PC-3 (cell line): ENCODE measurements at regions not wholly inside any gene's neighbourhood (a gene's known extent, or its start where the extent isn't known, plus 50 kb on each side); places are given as distances from the start of the nearest gene placed in this dataset.

Experiments used
- ATAC-seq: fragments of 200-7000 bp; cut with Tn5 transposase; 2 replicates; pipeline ENCODE4 v1.9.1; 2020; ENCODE audit warnings: mild to moderate bottlenecking, moderate library complexity
- BruUV-seq: library from RNA; stranded (reverse); fragments of 400-500 nt; replicated peaks from 2 replicates; lab custom pipeline; 2021; lab: Mats Ljungman, UMichigan
- CTCF ChIA-PET: fragments of 300-600 bp; sonication (Branson Sonifier 250); formaldehyde crosslinking; loops from one replicate; lab custom pipeline; 2022; ENCODE audit warnings: antibody characterized with exemption; lab: Charles Lee
- POLR2A ChIA-PET: fragments of 300-600 bp; sonication (Branson Sonifier 250); formaldehyde crosslinking; loops from one replicate; lab custom pipeline; 2022; ENCODE audit warnings: antibody characterized with exemption; ENCODE audit not compliant: unreplicated experiment; lab: Charles Lee
- DNase-seq: peaks from one replicate; pipeline ENCODE4 v3.0.0-alpha.2; 2015
- H2AFZ ChIP-seq: fragments of 300-600 bp; sonication (generic); 2 replicates; pipeline ENCODE4 v1.6.0; 2016; ENCODE audit warnings: antibody characterized with exemption, low read length
- H3F3A ChIP-seq: fragments of 300-600 bp; sonication (generic); one replicate; pipeline ENCODE4 v1.6.0; 2017; ENCODE audit warnings: antibody characterized with exemption, low read length, control low read depth, mild to moderate bottlenecking; ENCODE audit not compliant: unreplicated experiment
- H3K27ac ChIP-seq: fragments of 300-600 bp; sonication (generic); 2 replicates; pipeline ENCODE4 v1.5.1; 2016; ENCODE audit warnings: mild to moderate bottlenecking, low read length
- H3K27me3 ChIP-seq: fragments of 300-600 bp; sonication (generic); 2 replicates; pipeline ENCODE4 v1.6.1; 2016; ENCODE audit warnings: low read length, mixed read lengths
- H3K36me3 ChIP-seq: fragments of 300-600 bp; sonication (generic); 2 replicates; pipeline ENCODE4 v1.6.1; 2016; ENCODE audit warnings: low read depth, mixed run types, low read length, mixed read lengths
- H3K4me1 ChIP-seq: fragments of 300-600 bp; sonication (generic); 2 replicates; pipeline ENCODE4 v1.5.1; 2016; ENCODE audit warnings: low read length; ENCODE audit not compliant: insufficient read depth
- H3K4me2 ChIP-seq: fragments of 300-600 bp; sonication (generic); 2 replicates; pipeline ENCODE4 v1.6.0; 2016; ENCODE audit warnings: low read length
- H3K4me3 ChIP-seq: fragments of 300-600 bp; sonication (generic); 2 replicates; pipeline ENCODE4 v1.5.1; 2016; ENCODE audit warnings: mild to moderate bottlenecking, low read length, mixed read lengths
- H3K79me2 ChIP-seq: fragments of 300-600 bp; sonication (generic); 2 replicates; pipeline ENCODE4 v1.6.1; 2017; ENCODE audit warnings: low read length, mixed read lengths
- H3K9ac ChIP-seq: fragments of 300-600 bp; sonication (generic); 2 replicates; pipeline ENCODE4 v1.6.0; 2016; ENCODE audit warnings: mild to moderate bottlenecking, low read length
- H3K9me2 ChIP-seq: fragments of 300-600 bp; sonication (generic); replicated peaks from 2 replicates; pipeline ENCODE4 v1.6.1; 2016; ENCODE audit warnings: mixed run types, low read length, mixed read lengths
- H3K9me3 ChIP-seq: fragments of 300-600 bp; sonication (generic); 2 replicates; pipeline ENCODE4 v1.6.1; 2016; ENCODE audit warnings: low read length, mixed read lengths
- H4K20me1 ChIP-seq: fragments of 300-600 bp; sonication (generic); 2 replicates; pipeline ENCODE4 v1.6.1; 2016; ENCODE audit warnings: low read length, mixed read lengths
- CTCF ChIP-seq: fragments of 300-600 bp; sonication (generic); conservative IDR thresholded peaks from 2 replicates; pipeline ENCODE4 v1.5.1; 2017; ENCODE audit warnings: antibody characterized with exemption, low read depth, mild to moderate bottlenecking, low read length
- EZH2 ChIP-seq: fragments of 300-600 bp; sonication (generic); IDR thresholded peaks from one replicate; pipeline ENCODE4 v1.6.1; 2017; ENCODE audit warnings: antibody characterized with exemption, mild to moderate bottlenecking, low read length; ENCODE audit not compliant: unreplicated experiment
- EZH2phosphoT487 ChIP-seq: fragments of 300-600 bp; sonication (generic); IDR thresholded peaks from 2 replicates; pipeline ENCODE4 v1.6.1; 2018; ENCODE audit warnings: mild to moderate bottlenecking, antibody characterized with exemption, low read length, borderline replicate concordance
- intact Hi-C: fragments of 100-400 bp; cut with micrococcal nuclease; formaldehyde crosslinking; loops from 2 replicates; pipeline ENCODE4 v1.9.0; 2023

GRCh38 chr1:186741640-186742039, 61.4 kb upstream of the PTGS2 start:
- ATAC-seq (no peak), DNase-seq (no peak)
- Histone ChIP-seq H2AFZ (no peak overlapping the region), H3K79me2 (no peaks in the 10 kb centered on the region), H3K9ac (no peak overlapping the region), H3K27ac (no peak overlapping the region), H3K4me3 (no peak overlapping the region), H3K27me3 (no peaks in the 10 kb centered on the region), H3K9me3 (no peaks in the 10 kb centered on the region), H3K4me2 (no peak overlapping the region), H4K20me1 (no peaks in the 10 kb centered on the region), H3F3A (no peaks in the 10 kb centered on the region), H3K9me2 (no peaks in the 10 kb centered on the region), H3K36me3 (no peaks in the 10 kb centered on the region), H3K4me1 (peaks cover 3% of the 10 kb centered on the region; the same call in 1 of the 2 replicates)
- no TSS peak for BruUV-seq
- CTCF ChIA-PET: no interaction called here
- POLR2A ChIA-PET: no interaction called here
- TF ChIP-seq EZH2 (no peak), CTCF (no peak), EZH2phosphoT487 (no peak)
- intact Hi-C loops: no loop called here

- no peaks in the 10 kb centered on the region for H3K27me3 ChIP-seq
- no peaks in the 10 kb centered on the region for H3K9me3 ChIP-seq
- no peak for TF ChIP-seq CTCF
- TF ChIP-seq EZH2: no peak
- no peak for TF ChIP-seq EZH2phosphoT487
- H3K4me3 ChIP-seq: no peak overlapping the region
- no peak for ATAC-seq
- no peaks in the 10 kb centered on the region for H3K79me2 ChIP-seq
- H3K27ac ChIP-seq: no peak overlapping the region
- POLR2A ChIA-PET: no interaction called here
- CTCF ChIA-PET: no interaction called here
- no peak overlapping the region for H2AFZ ChIP-seq
- H3K36me3 ChIP-seq: no peaks in the 10 kb centered on the region
- no TSS peak for BruUV-seq
- no peak overlapping the region for H3K4me2 ChIP-seq
- no peak overlapping the region for H3K9ac ChIP-seq
- H3F3A ChIP-seq: no peaks in the 10 kb centered on the region
- no peaks in the 10 kb centered on the region for H4K20me1 ChIP-seq
- H3K4me1 ChIP-seq: peaks cover 7% of the 10 kb centered on the region; the same call in 1 of the 2 replicates
- DNase-seq: no peak
- intact Hi-C loops: no loop called here
- no peaks in the 10 kb centered on the region for H3K9me2 ChIP-seq
Measured at GRCh38 chr1:186740324-186740723, 60.1 kb upstream of the PTGS2 start.

- peaks cover 7% of the 10 kb centered on the region; the same call in 1 of the 2 replicates for H3K4me1 ChIP-seq
- no peak overlapping the region for H3K4me2 ChIP-seq
- ATAC-seq (no peak), DNase-seq (no peak)
- H3K36me3 ChIP-seq: no peaks in the 10 kb centered on the region
- no peak overlapping the region for H2AFZ ChIP-seq
- H3K9ac ChIP-seq: no peak overlapping the region
- H3K9me3 ChIP-seq: no peaks in the 10 kb centered on the region
- TF ChIP-seq EZH2: no peak
- TF ChIP-seq CTCF: no peak
- no peak for TF ChIP-seq EZH2phosphoT487
- POLR2A ChIA-PET: no interaction called here
- H3K27ac ChIP-seq: no peak overlapping the region
- intact Hi-C loops: no loop called here
- no peaks in the 10 kb centered on the region for H3K79me2 ChIP-seq
- BruUV-seq: no TSS peak
- no peaks in the 10 kb centered on the region for H3K27me3 ChIP-seq
- H3F3A ChIP-seq: no peaks in the 10 kb centered on the region
- H3K9me2 ChIP-seq: no peaks in the 10 kb centered on the region
- H4K20me1 ChIP-seq: no peaks in the 10 kb centered on the region
- CTCF ChIA-PET: no interaction called here
- no peak overlapping the region for H3K4me3 ChIP-seq
Measured at GRCh38 chr1:186739515-186739914, 59.3 kb upstream of the PTGS2 start.
